GM12874 (cell line): ENCODE measurements at regions not wholly inside any gene's neighbourhood (a gene's known extent, or its start where the extent isn't known, plus 50 kb on each side); places are given as distances from the start of the nearest gene placed in this dataset.

Source experiments
- CTCF ChIP-seq: IDR thresholded peaks from 2 replicates; pipeline ENCODE4 v1.5.1; 2011; ENCODE audit warnings: low read depth, mild to moderate bottlenecking, control low read depth, low read length, moderate library complexity; ENCODE audit not compliant: insufficient read depth

GRCh38 chr10:109696981-109697775 is 226.1 kb downstream of the XPNPEP1 start:
- TF ChIP-seq CTCF: no peak

- TF ChIP-seq CTCF: no peak
Observed at GRCh38 chr10:109696462-109696861, 226.8 kb downstream of the XPNPEP1 start.

- no peak for TF ChIP-seq CTCF
Observed at GRCh38 chr10:109695988-109696387, 227.3 kb downstream of the XPNPEP1 start.

- TF ChIP-seq CTCF: no peak
Observed at GRCh38 chr10:109689785-109690184, 233.5 kb downstream of the XPNPEP1 start.

- no peak for TF ChIP-seq CTCF
Observed at GRCh38 chr10:109679478-109679877, 243.8 kb downstream of the XPNPEP1 start.

GRCh38 chr10:109678857-109679256 is 244.5 kb downstream of the XPNPEP1 start:
- TF ChIP-seq CTCF: no peak

- TF ChIP-seq CTCF: no peak
Observed at GRCh38 chr10:109676703-109677102, 246.6 kb downstream of the XPNPEP1 start.
